PC-9 (cell line): ENCODE measurements at regions not wholly inside any gene's neighbourhood (a gene's known extent, or its start where the extent isn't known, plus 50 kb on each side); places are given as distances from the start of the nearest gene placed in this dataset.

Experiments used
- BruUV-seq: library from RNA; stranded (reverse); fragments of 400-500 nt; replicated peaks from 2 replicates; lab custom pipeline; 2021; lab: Mats Ljungman, UMichigan
- CTCF ChIA-PET: fragments of 300-600 bp; sonication (Branson Sonifier 250); formaldehyde crosslinking; loops from one replicate; lab custom pipeline; 2022; ENCODE audit warnings: antibody characterized with exemption; lab: Charles Lee
- POLR2A ChIA-PET: fragments of 300-600 bp; sonication (Branson Sonifier 250); formaldehyde crosslinking; loops from one replicate; lab custom pipeline; 2022; ENCODE audit warnings: antibody characterized with exemption; ENCODE audit not compliant: unreplicated experiment; lab: Charles Lee
- DNase-seq, 2 experiments: peaks; one replicate each; pipeline versions ENCODE4 v3.0.0 to v3.0.0-alpha.2; 2015 to 2022; ENCODE audit warnings: mixed read lengths in 1 of 2
- H2AFZ ChIP-seq: fragments of 200-600 bp; sonication (generic); 2 replicates; pipeline ENCODE4 v1.8.1; 2017; ENCODE audit warnings: antibody characterized with exemption
- H3F3A ChIP-seq: fragments of 200-600 bp; sonication (generic); 2 replicates; pipeline ENCODE4 v1.8.1; 2017; ENCODE audit warnings: antibody characterized with exemption, mild to moderate bottlenecking, low read depth; ENCODE audit not compliant: insufficient read depth
- H3K27ac ChIP-seq: fragments of 200-600 bp; sonication (generic); 2 replicates; pipeline ENCODE4 v1.6.1; 2016; ENCODE audit warnings: mixed run types
- H3K27me3 ChIP-seq: fragments of 200-600 bp; sonication (generic); 2 replicates; pipeline ENCODE4 v1.6.1; 2016; ENCODE audit warnings: low read depth, mixed run types; ENCODE audit not compliant: insufficient read depth
- H3K36me3 ChIP-seq: fragments of 200-600 bp; sonication (generic); 2 replicates; pipeline ENCODE4 v1.6.1; 2016; ENCODE audit warnings: low read depth, mixed run types
- H3K4me1 ChIP-seq: fragments of 200-600 bp; sonication (generic); replicated peaks from 2 replicates; pipeline ENCODE4 v1.6.1; 2016; ENCODE audit warnings: mixed run types; ENCODE audit not compliant: insufficient read depth
- H3K4me2 ChIP-seq: fragments of 200-600 bp; sonication (generic); 2 replicates; pipeline ENCODE4 v1.6.1; 2017; ENCODE audit warnings: mixed run types
- H3K4me3 ChIP-seq: fragments of 200-600 bp; sonication (generic); 2 replicates; pipeline ENCODE4 v1.6.1; 2016; ENCODE audit warnings: mixed run types
- H3K79me2 ChIP-seq: fragments of 200-600 bp; sonication (generic); 2 replicates; pipeline ENCODE4 v1.6.1; 2017; ENCODE audit warnings: low read depth, mixed run types
- H3K9me2 ChIP-seq: fragments of 200-600 bp; sonication (generic); 2 replicates; pipeline ENCODE4 v1.8.1; 2017; ENCODE audit warnings: mild to moderate bottlenecking; ENCODE audit not compliant: insufficient read depth
- H3K9me3 ChIP-seq: fragments of 200-600 bp; sonication (generic); 2 replicates; pipeline ENCODE4 v1.8.1; 2016; ENCODE audit warnings: low read depth; ENCODE audit not compliant: insufficient read depth
- H4K20me1 ChIP-seq: fragments of 200-600 bp; sonication (generic); 2 replicates; pipeline ENCODE4 v1.8.1; 2017; ENCODE audit not compliant: insufficient read depth
- CTCF ChIP-seq: fragments of 200-600 bp; sonication (generic); conservative IDR thresholded peaks from 2 replicates; pipeline ENCODE4 v1.6.1; 2017; ENCODE audit warnings: mixed run types, antibody characterized with exemption, mild to moderate bottlenecking, moderate library complexity
- EZH2 ChIP-seq: fragments of 200-600 bp; sonication (generic); IDR thresholded peaks from 2 replicates; pipeline ENCODE4 v1.8.0; 2017; ENCODE audit warnings: antibody characterized with exemption, low read depth
- intact Hi-C: fragments of 100-400 bp; cut with micrococcal nuclease; formaldehyde crosslinking; loops from one replicate; pipeline ENCODE4 v1.10.0; 2022; ENCODE audit not compliant: unreplicated experiment

- no peak overlapping the region for H3K4me2 ChIP-seq
- no peak overlapping the region for H2AFZ ChIP-seq
- DNase-seq = no peak
- no TSS peak for BruUV-seq
- no peaks in the 10 kb centered on the region for H3K79me2 ChIP-seq
- H3F3A ChIP-seq = no peaks in the 10 kb centered on the region
- no peak for TF ChIP-seq CTCF
- intact Hi-C loops = no loop called here
- H3K27ac ChIP-seq = no peak overlapping the region
- H3K4me3 ChIP-seq = no peak overlapping the region
- peaks cover 13% of the 10 kb centered on the region for H3K27me3 ChIP-seq
- H3K36me3 ChIP-seq = no peaks in the 10 kb centered on the region
- POLR2A ChIA-PET = no interaction called here
- H3K9me3 ChIP-seq = no peaks in the 10 kb centered on the region
- no peaks in the 10 kb centered on the region for H3K4me1 ChIP-seq
- CTCF ChIA-PET = no interaction called here
- no peaks in the 10 kb centered on the region for H4K20me1 ChIP-seq
- H3K9me2 ChIP-seq = no peaks in the 10 kb centered on the region
These were observed 80.1 kb upstream of the SHOX start for GRCh38 chrX:550514-550913.

GRCh38 chrX:551306-551705 lies 79.3 kb upstream of the SHOX start:
- H3K79me2 ChIP-seq = no peaks in the 10 kb centered on the region
- intact Hi-C loops = no loop called here
- no peaks in the 10 kb centered on the region for H3K9me3 ChIP-seq
- H3F3A ChIP-seq = no peaks in the 10 kb centered on the region
- POLR2A ChIA-PET = no interaction called here
- peaks cover 10% of the 10 kb centered on the region; the same call in 1 of the 2 replicates for H3K27me3 ChIP-seq
- no peak overlapping the region for H3K4me2 ChIP-seq
- CTCF ChIA-PET = no interaction called here
- no peak for DNase-seq
- no peak overlapping the region for H3K27ac ChIP-seq
- H3K4me3 ChIP-seq = no peak overlapping the region
- no peak overlapping the region for H2AFZ ChIP-seq
- TF ChIP-seq EZH2 (no peak), CTCF (no peak)
- H4K20me1 ChIP-seq = no peaks in the 10 kb centered on the region
- no peaks in the 10 kb centered on the region for H3K36me3 ChIP-seq
- BruUV-seq = no TSS peak
- no peaks in the 10 kb centered on the region for H3K4me1 ChIP-seq
- H3K9me2 ChIP-seq = no peaks in the 10 kb centered on the region

GRCh38 chrX:552496-552895 lies 78.1 kb upstream of the SHOX start:
- Histone ChIP-seq H4K20me1 (no peaks in the 10 kb centered on the region), H3K36me3 (no peaks in the 10 kb centered on the region), H3K27ac (no peak overlapping the region), H3K9me2 (no peaks in the 10 kb centered on the region), H3K4me2 (no peak overlapping the region), H3K27me3 (peaks cover under 1% of the 10 kb centered on the region; the same call in 1 of the 2 replicates), H3K79me2 (no peaks in the 10 kb centered on the region), H3K9me3 (no peaks in the 10 kb centered on the region), H3K4me3 (no peak overlapping the region), H3F3A (no peaks in the 10 kb centered on the region), H2AFZ (no peak overlapping the region), H3K4me1 (no peaks in the 10 kb centered on the region)
- intact Hi-C loops = no loop called here
- DNase-seq = no peak
- no TSS peak for BruUV-seq
- no peak for TF ChIP-seq CTCF
- no peak for TF ChIP-seq EZH2
- ChIA-PET CTCF (no interaction called here), POLR2A (no interaction called here)
